ENCODE measurements at regions not wholly inside any gene's neighbourhood (a gene's known extent, or its start where the extent isn't known, plus 50 kb on each side); places are given as distances from the start of the nearest gene placed in this dataset.
"Not testable (repeated sequence)": the region's sequence is repeated elsewhere in the genome, so short reads cannot be mapped to it uniquely, and the experiment has no call there.

GRCh38 chr5:21274361-21274760 lies 1286.4 kb upstream of the CDH18 start:
- DNase-seq: not testable (repeated sequence)

GRCh38 chr5:21263361-21263760 lies 1275.4 kb upstream of the CDH18 start:
- DNase-seq: no peak

GRCh38 chr5:21254161-21254560 lies 1266.2 kb upstream of the CDH18 start:
- no peak for DNase-seq

DNA sequence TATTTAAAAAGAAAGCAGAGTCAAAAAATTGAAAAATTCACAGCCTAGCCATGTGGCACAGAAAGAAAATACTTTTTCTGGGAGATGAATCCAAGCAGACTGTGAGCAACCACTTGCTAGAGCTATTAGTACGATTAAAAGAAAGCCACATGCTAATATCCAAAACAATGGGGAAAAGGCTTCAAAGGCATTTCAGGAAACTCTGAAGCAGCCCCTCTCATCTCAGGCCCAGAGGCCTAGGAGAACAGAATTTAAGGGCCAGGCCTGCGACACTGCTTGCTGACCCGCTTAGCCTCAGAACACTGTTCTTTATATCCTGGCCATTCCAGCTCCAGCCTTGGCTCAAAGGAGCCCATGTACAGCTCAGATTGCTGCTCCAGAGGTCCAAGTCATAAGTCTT lies 1257.0 kb upstream of the CDH18 start:
- no peak for DNase-seq

GRCh38 chr5:21238786-21239185 lies 1250.8 kb upstream of the CDH18 start:
- DNase-seq: no peak

DNA sequence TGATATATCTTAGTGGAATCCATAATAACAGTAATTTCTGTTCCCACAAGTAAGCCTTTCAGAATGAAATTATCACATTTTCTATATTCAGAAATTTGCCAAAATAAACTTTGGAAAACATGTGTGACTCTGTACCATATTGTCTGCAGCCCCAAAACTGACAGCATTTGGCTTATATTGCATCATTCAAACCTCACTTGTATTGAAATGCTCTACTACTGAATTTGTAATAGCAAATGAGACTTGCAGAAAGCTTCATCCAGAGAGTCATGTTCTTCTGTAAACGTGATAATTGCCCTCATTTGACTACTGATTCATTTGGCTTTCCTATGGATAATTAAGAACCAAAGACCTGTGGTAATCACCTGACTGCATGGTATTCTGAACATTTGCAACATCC lies 1249.5 kb upstream of the CDH18 start:
- DNase-seq: no peak

DNA sequence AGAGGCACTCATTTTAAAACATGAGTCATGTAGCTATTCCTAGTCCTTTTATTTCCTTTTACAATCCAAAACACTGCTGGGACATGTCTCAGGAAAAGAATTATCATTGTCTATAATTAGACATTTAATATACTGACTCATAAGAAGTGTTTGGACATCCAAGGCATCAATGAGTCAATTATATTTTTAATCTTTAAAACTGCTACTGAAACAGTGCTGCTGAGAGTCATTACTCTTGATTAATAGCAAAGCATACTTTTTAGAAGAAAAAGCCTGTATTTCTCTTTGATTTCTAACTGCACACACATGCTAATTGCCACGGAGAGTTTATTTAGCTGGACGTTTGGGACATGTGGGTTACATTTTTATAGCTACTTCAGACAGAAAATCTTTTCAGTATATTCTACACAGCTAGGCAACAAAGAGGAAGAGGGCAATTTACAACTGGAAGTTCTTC lies 1249.0 kb upstream of the CDH18 start:
- no peak for DNase-seq

GRCh38 chr5:21236104-21236503 lies 1248.1 kb upstream of the CDH18 start:
- DNase-seq: no peak

GRCh38 chr5:21225223-21226064 lies 1237.4 kb upstream of the CDH18 start:
- DNase-seq: no peak

DNA sequence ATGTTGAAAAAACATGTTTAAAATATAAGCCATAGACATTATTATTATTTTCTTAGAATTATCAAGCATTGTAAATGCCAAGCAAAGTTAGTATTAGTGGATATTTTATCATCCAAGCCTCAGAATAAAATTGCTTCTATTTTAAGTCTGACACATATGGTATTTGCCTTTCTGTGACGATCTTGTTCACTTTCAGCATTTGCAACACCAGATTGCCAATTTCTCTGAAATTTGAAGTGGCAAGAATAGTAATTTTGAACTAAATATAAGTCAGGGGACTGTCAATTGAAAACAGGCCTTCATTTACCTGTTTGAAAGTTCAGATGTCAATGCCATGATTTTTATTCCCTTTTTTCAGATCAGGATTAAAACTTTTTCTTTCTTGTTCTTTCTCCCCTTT lies 1233.6 kb upstream of the CDH18 start:
- DNase-seq: no peak

GRCh38 chr5:21219966-21220365 lies 1232.0 kb upstream of the CDH18 start:
- no peak for DNase-seq

GRCh38 chr5:21219251-21219650 lies 1231.3 kb upstream of the CDH18 start:
- no peak for DNase-seq

DNA sequence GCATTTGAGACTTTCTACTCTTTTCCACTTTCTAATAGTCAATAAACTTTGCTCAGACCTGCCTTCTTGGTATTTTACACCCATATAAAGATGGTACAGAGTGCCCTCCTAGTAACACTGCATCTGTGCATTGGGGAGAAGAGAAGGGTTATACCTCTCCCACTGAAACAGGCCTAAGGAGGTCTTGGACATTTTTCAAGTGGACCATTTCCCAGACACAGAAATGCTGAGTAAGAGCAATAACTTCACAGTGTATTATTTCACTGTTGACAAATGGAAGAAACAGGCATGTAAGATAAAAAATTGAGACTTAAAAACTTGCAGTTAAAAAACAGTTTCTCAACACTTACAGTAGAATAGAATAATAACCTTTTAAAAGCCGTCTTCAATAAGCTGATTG lies 1224.0 kb upstream of the CDH18 start:
- no peak for DNase-seq

DNA sequence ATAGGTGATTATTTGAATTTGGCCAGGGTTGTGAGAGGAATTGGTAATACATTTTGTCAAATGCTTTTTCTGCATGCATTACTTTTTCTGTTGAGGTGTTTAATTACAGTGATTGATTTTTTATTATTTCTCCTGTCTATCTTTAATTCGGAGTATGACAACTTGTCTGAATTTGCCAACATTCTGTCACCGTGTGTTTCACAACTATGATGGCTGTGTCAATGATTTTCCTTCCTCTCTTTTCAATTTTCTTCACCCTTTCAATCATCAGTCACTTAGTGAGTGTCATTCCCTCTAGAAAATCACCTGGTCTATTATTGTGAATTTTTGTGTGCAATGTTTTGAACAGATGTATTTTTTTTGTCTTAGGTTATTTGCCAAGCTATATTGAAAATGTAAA lies 1221.4 kb upstream of the CDH18 start:
- DNase-seq: no peak

GRCh38 chr5:21199087-21199486 lies 1211.1 kb upstream of the CDH18 start:
- DNase-seq: no peak

DNA sequence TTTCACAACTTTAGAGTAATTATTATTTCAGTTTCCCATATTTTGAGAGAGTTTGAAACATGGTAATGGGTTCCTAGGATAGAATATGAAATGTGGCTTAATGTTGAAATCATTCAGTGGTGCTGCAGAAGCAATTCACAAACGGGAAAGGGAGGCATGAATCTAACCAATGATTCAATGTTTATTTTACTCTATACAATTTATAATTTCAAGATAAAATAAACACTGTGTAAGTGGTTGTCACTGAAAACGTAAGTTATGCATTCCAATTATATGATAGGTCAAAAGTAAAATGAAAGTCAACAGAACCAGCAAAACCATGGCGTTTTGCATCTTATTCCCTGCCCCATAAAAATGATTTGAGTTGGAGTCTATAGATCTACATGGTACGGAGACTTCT lies 1207.1 kb upstream of the CDH18 start:
- DNase-seq: no peak

- no peak for DNase-seq
These were observed 1197.5 kb upstream of the CDH18 start for GRCh38 chr5:21185536-21185935.

DNA sequence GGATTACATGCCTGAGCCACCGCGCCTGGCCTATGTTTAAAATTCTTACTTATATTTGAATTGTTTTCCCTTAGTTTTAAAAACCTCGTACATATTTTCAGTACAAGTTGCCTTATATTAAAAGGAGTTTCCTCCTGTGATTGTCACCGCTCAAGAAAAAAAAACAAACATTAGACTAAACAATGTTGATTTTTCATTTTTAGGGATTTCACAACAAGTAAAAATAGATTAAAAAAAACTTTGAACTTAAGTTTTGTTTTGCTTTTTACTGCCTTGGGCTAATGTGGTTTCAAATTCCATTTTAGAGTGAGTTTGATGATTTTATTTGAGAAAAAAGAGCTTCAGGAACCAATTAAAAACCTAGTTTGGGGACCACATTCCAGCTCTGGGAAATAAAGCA lies 1196.6 kb upstream of the CDH18 start:
- DNase-seq: no peak

GRCh38 chr5:21181609-21182125 lies 1193.7 kb upstream of the CDH18 start:
- DNase-seq: no peak

DNA sequence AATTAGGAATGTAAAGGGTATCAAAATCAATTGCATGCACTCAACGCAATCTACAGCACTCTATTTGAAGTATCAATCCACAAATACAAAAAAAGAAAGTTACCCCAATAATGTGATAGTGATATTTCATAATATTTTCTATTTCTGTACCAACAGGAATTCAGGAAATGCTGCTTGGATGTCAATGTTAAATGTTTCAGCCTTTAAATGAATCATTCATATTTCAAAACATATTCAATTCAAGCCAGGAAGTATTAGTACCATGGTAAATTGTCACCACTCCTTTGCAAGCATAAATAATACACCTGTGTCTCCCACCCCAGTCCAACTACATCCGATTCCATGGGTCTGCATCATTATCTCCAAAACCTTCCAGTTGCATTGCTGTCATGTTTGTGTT lies 1185.5 kb upstream of the CDH18 start:
- no peak for DNase-seq

GRCh38 chr5:21173036-21173435 lies 1185.0 kb upstream of the CDH18 start:
- no peak for DNase-seq

DNA sequence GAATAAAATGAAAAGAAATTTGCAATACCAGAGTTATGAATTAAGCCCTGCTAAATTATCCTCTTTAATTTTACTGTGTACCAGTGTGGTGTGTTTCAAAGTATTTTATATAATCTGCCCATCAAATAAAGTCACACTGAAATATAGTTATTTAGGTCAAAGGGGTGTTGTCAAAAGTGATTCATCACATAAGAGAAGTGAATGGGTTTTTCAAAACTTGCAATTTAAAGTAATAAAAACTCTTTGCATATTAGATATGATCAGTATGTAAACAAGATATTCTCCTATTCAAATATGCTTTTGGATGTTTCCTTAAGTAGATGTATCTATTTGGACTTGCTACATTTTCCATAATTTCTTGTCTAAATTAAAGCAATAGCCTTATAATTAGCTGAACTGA lies 1183.0 kb upstream of the CDH18 start:
- no peak for DNase-seq

DNA sequence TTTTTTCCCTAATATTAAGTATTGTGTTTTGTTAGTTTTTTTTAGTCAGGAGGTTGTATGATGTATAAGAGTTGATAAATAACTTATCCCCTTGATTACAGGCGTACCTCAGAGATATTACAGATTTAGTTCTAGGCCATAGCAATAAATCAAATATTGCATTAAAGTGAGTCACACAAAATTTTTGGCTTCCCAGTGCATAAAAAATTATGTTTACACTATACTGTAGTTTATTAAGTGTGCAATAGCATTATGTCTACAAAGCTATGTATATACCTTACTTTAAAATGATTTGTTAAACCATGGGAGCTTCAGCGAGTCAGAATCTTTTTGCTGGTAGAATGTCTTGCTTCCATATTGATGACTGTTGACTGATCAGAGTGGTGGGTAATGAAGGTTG lies 1180.6 kb upstream of the CDH18 start:
- DNase-seq: no peak

DNA sequence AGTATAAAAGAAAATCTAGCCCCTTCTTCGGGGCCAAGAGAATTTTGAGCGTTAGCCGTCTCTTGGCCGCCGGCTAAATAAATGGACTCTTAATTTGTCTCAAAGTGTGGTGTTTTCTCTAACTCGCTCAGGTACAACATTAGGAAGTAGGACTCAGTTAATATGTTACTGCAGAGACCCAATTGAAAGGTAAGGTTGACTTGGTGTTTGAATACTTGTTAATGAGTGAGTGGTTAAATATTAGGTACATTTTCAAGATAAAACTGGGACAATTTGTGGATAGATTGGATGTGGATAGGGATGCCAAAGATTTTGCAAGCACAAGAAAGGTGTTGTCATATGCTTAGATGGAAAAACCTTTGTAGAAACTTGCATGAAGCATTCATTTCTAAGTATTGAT lies 1177.3 kb upstream of the CDH18 start:
- no peak for DNase-seq

DNA sequence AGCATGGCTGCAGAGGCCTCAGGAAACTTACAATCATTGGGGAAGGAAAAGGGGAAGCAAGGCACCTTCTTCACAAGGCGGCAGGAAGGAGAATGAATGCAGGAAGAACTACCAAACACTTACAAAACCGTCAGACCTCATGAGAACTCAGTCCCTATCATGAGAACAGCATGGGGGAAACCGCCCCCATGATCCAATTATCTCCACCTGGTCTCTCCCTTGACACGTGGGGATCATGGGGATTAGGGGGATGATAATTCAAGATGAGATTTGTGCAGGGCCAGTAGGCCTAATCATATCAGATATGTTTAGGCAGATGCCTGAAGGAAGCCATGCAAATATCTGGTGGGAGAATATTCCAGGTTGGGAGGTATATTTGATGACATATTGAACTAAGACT lies 1176.4 kb upstream of the CDH18 start:
- no peak for DNase-seq
